GM21381 (cell line): ENCODE measurements at regions not wholly inside any gene's neighbourhood (a gene's known extent, or its start where the extent isn't known, plus 50 kb on each side); places are given as distances from the start of the nearest gene placed in this dataset.

ENCODE experiments used
- ATAC-seq: cut with Tn5 transposase; IDR thresholded peaks from one replicate; pipeline ENCODE4 v1.9.1; 2021; ENCODE audit warnings: mild to moderate bottlenecking, moderate library complexity; ENCODE audit not compliant: unreplicated experiment

DNA sequence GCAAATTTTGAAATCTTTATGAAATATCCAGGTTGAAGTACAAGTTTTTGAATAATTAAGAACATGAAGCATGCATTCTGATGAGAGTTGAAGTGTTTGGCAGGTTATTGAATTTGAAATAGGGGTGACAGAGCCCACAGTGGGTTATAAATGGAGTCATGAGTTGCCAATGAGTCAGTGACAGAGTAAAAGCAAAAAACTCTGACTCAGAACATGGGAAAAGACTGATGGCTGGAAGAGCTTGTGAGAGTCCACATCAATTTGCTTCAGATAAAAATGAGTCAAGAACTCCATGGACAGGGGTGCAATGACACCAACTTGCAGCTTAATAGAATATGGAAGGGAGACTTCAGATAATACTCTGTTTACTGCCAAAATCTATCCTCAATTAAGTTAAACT, 105.3 kb downstream of the SLC6A15 start:
- no peak for ATAC-seq

DNA sequence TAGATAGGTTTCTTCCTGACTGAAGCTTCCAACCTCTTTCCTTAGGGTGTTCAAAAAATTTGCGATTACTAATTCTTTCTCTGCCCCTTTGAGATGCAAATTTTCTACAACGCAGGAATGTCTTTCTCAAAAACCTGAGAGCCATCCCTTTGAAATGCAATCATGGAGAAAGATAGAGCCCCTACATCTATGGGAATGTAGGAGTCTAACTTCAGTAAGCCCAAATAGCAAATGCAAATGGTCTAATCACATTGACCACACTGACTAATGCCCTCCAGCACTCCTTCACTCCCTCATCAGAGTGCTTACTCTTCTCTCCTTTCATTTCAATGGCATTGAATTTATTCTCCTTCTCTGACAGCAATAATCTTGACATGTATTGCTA, 107.1 kb downstream of the SLC6A15 start:
- ATAC-seq = no peak

DNA sequence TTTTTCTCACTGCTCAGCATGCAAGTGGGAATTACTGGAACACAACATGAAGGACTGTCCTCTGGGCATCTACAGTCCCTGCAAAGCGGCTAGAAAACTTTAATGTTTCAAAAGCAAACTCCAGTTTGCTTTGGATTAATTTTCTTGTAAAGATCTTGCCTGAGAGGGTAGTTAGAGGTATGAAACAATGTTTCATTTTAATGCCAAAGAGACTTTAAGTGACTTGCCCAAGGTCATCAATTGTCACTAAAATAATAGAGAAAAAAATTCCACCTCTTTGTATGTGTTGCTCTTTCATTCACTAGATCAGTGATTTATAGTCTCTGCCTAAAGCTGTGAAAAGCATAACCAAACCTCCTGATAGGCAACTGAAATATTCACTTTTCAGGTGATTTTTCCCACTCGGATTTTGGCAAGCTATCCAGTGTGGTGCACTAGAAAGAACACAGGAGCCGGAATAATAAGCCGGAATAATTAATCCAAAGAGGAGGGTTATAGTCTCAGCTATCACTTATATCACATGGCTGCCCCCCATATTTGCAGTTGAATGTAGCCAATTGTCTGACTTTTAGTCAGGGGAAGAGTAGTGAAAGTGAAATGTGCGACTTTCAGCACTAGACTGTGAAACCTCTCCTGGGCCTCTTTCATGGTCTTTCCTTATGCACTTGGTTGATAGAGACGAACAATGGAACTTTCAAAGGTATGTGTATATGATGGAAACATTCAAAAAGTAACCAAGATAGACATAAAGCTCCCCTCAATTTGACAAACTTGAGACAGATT, 107.7 kb downstream of the SLC6A15 start:
- ATAC-seq = no peak

DNA sequence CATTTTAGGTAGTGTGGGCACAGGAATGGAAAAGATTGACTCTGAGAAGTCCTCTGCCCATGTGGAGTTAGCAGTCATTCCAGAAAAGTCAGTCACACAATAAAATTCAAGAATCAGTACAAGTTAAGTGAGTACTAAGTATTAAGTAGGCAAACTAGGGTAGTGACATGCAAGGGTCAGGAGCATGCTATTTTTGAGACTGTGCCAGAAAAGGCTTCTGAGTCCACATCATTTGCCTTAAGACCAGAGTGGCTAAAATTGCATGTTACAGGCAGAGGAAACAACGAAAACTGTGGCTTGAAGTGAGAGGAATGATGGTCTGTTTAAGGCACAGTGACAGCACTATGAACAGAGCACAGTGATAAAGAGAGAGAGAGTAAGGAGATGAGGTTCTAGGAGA, 108.9 kb downstream of the SLC6A15 start:
- no peak for ATAC-seq

DNA sequence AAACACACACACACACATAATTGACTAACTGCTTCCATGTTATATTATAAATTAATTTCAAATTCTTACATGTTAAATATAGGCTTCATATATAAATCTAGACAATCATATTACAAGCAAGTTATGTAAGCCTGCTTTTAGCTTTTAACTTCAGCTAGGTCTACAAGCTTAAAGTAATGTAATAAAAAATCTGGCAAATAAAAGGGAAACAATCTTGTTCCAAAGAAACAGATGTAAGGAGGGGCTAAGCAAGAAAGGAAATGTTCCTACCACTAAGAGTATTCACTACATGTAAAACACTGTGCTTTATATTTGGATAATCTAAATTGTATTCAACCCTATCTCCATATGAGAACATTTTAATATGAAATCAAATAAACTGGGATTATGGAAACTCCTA, 110.4 kb downstream of the SLC6A15 start:
- no peak for ATAC-seq

DNA sequence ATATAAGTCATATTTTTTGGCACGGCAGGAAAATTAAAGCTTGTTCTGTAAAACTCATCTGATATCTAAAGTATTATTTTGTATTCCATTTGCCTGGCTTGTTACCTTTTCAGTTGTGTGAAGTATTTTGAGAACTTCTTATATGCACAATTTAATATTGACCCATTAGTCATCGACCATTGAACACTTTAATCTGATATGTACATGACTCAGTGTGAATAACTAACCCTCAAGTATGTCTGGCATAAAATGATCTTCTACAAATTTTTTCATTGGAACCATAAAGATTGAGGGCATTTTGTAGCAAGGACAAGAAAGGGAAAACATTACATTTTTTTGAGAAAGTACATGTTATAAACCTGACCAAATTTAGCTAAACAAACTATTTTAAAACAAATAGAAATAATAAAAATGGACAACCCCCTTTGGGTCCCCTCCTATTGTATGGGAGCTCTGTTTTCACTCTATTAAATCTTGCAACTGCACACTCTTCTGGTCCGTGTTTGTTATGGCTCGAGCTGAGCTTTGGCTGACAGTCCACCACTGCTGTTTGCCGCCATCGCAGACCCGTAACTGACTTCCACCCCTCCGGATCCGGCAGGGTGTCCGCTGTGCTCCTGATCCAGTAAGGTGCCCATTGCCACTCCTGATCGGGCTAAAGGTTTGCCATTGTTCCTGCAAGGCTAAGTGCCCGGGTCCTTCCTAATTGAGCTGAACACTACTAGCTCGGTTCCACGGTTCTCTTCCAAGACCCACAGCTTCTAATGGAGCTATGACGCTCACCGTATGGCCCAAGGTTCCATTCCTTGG, 118.8 kb downstream of the SLC6A15 start:
- no peak for ATAC-seq

DNA sequence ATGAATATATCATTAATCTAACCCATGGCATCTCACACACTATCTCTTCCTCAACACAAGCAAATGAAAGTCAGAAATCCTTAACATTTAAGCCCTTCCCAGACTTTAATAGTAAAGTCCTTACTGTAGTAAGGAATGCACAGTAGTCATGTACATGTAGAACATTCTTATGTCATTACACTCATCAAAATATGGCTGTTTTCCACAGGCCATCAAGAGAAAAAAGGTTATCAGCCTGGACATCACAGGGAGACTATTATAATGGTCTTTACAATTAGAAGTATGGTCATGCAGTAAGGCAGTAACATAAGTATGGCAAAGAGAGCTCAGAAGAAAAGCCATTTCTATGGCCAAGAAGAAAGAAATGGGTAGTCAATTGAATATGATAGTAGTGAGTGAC, 121.2 kb downstream of the SLC6A15 start:
- ATAC-seq = no peak

DNA sequence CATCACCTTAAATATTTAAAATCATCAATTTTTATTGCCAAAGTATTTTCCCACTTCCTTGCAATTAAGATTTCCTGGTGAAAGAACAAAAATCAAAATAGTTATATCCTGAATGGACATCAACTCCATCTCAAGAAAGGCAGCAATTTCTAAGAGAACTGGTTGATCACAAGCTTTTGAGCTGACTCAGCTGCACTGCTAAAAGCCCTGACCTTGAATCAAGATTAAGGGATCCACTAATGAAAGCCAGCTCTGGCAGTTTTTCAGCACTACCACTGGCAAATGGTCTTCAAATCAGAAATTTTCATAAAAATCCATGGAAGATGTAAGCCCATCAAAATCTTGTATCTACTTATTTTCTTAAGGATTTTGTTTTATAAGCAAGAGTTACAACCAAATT, 123.4 kb downstream of the SLC6A15 start:
- no peak for ATAC-seq

DNA sequence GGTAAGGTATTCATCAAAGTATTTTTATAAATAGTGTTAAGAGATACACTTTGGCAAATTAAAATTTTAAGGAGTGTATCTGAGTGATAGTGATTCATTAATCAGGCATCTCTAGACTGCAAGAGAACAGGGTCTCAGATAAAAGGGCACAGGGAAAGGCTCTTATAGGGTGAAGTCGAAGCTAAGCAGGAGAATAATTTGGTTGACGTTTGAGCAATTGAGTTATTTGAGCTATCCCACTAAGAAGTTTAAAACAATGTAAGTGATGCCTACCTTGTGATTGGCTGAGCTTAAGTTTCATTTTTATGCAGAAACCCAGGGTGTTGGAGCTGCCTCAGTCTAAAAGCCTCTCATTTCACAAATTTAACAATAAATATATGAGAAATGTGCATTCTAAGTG, 125.3 kb downstream of the SLC6A15 start:
- ATAC-seq = no peak

DNA sequence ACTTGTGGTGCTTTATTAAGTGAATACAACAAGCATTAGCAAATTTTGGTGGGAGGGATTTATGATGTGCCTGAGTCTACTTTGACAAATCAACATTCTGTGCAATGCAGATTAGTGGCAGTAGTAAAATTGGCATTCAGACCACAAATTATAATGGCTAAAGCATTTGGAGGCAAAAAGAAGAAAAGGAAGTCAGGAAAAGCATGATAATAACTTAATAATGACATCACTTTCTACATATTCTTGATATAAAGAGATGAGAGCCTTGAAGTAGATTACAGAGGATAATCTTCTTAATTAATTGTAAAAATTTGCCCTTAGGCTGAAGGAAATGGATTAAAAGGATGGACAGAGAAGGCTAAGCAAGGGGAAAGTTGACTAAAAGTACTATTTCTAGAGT, 126.0 kb downstream of the SLC6A15 start:
- ATAC-seq = no peak

DNA sequence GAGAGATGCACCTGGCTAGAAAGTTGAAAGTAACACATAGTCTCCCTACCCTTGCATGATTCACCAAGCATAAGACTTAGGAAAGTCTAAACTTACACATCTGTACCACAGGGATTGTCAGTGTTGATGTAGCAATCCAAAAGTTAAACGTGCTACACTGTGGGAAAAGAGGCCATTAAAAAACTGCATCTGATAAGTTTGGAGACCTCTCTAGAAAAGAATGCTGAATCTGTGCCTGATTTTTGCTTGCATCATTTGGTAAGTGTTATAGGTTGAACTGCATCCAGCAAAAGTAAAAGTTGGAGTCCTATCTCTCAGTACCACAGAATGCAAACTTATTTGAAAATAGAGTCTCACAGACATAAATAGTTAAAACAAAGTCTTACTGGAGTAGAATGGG, 126.6 kb downstream of the SLC6A15 start:
- no peak for ATAC-seq

DNA sequence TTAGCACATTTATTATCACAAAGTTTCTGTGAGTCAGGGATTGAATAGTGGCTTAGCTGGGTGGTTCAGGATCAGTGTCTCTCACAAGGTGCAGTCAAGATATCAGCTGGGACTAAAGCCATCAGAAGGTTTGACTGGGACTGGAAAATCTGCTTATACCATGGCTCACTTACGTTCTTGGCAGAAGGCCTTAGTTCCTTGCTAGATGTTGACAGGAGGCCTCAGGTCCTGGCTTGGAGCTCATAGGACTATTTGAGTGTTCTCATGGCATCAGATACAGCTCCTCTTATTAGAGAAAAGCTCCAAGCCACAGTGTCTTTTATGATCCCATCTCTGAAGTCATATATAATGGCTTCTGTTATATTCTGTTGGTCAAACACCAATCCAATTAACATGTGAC, 127.3 kb downstream of the SLC6A15 start:
- ATAC-seq = no peak

DNA sequence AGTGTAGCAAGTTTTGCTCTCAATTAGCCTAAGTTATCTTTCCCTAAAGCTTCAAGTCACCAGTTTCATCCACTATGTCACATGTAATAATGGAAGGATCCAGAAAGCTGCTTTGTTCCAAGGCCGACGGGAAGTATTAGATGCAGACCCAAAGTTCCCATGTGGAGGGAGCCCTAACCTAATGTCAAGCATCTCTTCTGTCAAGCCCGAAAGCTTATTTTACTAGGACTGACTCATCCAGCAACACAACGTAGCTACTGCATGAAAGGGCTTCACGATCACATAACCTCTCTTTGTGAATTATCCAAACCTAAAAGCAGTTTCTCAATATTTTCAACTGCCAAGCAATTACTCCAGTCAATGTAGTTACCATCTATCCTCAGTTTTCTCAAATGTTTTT, 133.4 kb downstream of the SLC6A15 start:
- no peak for ATAC-seq

DNA sequence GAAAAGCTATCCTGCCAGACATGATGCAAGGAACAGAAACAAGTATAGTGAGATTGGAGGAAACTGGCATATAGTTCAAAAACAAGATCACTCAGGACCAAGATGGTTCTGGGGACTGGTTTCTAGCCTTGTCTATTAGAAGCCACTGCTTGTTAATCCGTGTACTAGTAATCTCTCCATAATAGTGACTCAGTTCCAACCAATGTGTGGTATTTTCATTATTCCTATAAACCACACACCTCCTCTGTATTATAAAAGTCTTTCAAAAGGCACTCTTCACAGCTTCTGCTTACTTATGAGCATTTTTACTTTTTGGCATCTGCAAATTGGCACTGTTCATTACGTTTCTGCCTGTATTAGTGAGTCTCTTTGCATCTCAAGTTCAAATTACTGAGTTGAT, 140.3 kb downstream of the SLC6A15 start:
- no peak for ATAC-seq

DNA sequence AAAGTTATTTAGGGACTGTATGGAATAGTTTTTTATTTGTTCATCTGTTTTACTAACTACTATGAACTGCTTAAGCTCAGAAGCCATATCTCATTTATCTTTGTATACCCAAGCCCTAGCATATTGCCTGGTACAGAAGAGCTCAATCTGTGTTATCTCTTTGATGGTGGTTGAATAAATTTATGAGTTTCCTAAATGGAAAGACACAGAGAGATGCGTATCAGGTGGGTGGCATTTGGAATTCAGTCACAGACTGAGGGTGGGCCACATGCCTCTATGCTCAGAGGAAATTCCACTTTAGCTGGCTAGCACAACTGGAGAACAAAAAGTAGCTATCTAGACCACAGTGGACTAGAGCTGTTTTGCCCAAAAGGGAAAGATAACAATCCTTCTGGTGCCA, 145.5 kb downstream of the SLC6A15 start:
- no peak for ATAC-seq

DNA sequence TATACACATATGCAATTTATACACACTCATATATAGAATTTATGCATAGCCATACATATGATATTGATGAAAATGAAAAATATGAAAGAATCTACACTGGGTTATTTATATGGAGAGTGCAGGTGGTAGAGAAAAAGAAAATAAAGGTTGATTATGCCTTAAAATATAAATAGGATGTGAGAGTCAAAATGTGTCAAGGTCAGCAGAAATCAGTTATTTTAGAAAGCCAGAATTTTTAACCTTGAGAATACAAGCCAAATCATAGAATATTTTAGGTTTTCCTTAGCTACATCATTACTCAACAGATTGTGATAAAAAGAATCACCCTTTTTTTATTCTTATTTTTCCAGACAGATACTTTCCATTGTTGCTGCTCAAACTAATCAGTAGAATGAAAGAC, 146.2 kb downstream of the SLC6A15 start:
- ATAC-seq = no peak

DNA sequence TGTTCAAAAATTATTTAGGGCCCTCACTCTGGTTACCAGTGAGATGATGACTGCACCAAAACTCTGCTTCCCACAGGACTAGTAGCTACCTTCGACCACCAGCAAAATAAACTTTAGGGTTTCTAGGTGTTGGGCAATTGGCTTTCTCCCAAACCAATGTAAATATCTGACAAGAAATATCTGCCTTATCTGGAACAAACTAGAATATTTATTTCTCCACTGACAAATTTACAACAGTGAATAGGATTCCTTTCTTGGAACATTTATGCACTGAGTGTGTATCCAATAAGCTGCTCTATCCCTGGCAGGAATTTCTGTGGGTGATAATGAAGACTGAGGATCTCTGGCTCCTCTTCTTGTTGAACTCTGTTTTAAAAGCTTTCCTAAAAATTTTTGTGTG, 148.6 kb downstream of the SLC6A15 start:
- ATAC-seq = no peak

DNA sequence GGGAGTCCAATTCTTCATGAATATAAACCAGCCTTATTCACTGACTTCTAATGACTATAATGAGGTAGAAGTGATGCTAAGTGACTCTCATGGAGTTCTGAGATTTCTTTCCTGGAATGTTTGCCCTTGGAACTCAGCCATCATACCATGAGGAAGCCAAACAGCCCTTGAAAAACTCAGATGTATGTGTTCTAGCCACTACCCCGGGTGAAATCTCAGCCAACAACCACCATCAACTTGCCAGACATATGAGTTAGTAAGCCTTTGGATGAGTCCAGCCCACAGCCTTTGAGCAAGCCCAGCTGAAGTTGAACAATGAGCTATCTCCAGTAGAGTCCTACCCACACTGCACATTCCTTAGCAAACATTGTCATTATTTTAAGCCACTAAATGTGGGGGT, 149.5 kb downstream of the SLC6A15 start:
- no peak for ATAC-seq

DNA sequence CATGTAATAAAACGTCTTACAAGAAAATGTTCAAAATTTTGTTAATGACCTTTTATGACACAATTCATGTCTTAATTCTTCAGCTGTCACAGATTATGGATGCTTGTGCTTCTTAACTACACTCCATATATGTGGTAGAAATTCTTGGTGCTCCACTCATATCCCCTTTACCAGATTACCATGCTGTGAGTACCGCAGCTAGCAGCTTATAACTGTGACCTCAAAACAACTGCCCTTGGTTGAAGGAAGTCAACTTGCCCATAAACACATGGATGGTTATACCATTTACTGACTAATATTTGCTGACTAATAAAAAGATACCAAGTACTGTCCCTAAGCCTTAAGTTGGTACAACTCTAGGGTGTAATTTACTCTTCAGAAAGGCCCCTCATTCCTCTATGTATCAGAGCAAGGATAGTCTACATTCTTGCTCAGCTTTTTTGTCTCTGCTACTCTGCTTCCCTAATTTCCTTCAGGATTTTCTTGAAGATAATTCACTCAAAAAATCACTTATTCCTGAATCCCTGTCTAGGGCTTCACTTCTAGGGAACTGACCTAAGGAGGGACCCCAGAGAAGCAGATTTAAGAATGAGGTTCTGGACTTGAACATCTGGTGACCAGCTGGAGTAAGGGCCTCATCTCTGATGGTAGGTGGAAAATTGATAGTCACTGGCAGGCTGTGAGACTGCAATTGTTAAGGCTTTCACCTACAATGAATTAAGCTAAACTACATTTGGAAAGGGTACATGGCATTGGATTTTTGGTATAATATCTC, 152.3 kb downstream of the SLC6A15 start:
- no peak for ATAC-seq

DNA sequence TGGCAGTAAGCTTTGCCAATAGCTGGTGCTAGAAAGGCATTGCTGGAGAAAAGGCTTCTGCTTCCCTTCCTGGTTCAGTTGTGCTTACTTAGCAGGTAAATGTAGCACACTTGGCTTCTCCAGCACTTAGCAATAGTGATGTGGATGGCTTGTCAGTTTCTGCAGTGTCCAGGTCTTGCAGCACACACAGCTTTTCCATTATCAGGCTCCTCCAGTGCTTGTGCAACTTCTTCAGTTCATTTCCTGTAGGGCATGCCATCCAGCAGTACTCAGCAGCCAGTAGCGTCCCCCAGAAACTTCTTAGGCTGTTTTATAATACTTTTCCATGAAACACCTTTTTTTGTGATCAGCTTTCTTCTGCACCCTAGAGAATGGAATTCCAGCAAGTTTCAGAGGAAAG, 154.6 kb downstream of the SLC6A15 start:
- no peak for ATAC-seq

DNA sequence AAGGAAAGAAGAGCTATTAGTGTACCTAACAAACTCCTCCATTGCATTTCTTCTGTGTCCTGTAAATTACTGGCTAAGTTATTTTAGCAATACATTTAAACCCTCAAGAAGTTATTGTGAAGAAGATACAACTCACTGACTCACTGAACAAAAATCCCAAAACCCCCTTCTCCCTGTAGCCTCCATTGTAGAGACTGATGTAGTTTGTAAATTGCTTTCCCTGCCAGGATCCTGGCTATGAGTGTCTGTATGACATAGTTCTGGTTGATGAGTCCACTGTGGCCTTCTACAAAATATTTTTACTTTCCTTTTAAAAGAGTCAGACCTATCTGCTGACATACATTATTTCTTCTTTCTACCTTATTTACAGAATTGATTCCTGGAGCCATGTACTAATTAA, 155.6 kb downstream of the SLC6A15 start:
- no peak for ATAC-seq

DNA sequence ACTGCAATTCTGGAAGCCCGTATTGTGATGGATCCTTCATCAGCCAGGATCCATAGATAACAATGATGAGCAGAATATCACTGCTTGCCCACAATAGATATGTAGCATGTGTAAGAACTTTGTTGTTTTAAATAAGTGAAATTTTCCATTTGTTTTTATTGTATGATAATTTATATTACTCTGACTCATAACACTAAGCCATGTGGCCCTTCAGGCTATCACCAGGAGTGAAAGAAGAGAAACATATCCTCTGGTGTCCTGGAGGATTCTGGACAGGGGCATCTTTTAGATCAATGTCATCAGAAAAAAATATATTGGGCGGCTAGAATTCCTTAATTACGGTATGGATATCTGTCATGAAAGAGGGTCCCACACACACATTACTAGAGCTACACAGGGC, 167.5 kb downstream of the SLC6A15 start:
- ATAC-seq = no peak
